ENCODE measurements at regions not wholly inside any gene's neighbourhood (a gene's known extent, or its start where the extent isn't known, plus 50 kb on each side); places are given as distances from the start of the nearest gene placed in this dataset.
"Not testable (repeated sequence)": the region's sequence is repeated elsewhere in the genome, so short reads cannot be mapped to it uniquely, and the experiment has no call there.

- DNase-seq (ENCODE audit: low read depth) = peak; percentile 43
Observed at GRCh38 chr14:89697281-89698060, 257.1 kb downstream of the EFCAB11 start.

- DNase-seq (ENCODE audit: low read depth) = no peak
Observed at GRCh38 chr14:89695846-89696245, 258.7 kb downstream of the EFCAB11 start.

DNA sequence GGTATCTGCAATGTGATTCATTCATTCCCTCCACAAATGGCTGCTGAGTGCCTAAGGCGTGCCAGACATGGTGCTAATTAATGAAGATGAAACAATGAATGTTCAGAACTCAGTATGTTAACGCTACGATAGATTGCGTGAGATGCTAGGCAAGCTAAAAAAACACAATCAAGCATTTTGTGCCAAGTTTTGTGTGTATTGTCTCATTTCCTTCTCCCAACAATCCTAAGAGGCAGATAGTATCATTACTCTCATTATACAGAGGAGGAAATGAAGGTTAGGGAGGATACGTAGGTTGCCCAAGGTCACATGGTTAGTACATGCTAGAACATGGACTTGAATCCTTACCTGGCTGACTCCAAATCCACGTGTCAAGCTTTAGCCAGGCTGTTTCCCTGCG, 264.4 kb downstream of the EFCAB11 start:
- DNase-seq (ENCODE audit: low read depth) = no peak

GRCh38 chr14:89689711-89690110, 264.8 kb downstream of the EFCAB11 start:
- not testable (repeated sequence) for DNase-seq (ENCODE audit: low read depth)

GRCh38 chr14:89688507-89689211, 265.9 kb downstream of the EFCAB11 start:
- no peak for DNase-seq (ENCODE audit: low read depth)

GRCh38 chr14:89687129-89687528, 267.4 kb downstream of the EFCAB11 start:
- DNase-seq (ENCODE audit: low read depth) = not testable (repeated sequence)

GRCh38 chr14:89684139-89684538, 267.1 kb upstream of the FOXN3 start:
- DNase-seq (ENCODE audit: low read depth) = no peak

DNA sequence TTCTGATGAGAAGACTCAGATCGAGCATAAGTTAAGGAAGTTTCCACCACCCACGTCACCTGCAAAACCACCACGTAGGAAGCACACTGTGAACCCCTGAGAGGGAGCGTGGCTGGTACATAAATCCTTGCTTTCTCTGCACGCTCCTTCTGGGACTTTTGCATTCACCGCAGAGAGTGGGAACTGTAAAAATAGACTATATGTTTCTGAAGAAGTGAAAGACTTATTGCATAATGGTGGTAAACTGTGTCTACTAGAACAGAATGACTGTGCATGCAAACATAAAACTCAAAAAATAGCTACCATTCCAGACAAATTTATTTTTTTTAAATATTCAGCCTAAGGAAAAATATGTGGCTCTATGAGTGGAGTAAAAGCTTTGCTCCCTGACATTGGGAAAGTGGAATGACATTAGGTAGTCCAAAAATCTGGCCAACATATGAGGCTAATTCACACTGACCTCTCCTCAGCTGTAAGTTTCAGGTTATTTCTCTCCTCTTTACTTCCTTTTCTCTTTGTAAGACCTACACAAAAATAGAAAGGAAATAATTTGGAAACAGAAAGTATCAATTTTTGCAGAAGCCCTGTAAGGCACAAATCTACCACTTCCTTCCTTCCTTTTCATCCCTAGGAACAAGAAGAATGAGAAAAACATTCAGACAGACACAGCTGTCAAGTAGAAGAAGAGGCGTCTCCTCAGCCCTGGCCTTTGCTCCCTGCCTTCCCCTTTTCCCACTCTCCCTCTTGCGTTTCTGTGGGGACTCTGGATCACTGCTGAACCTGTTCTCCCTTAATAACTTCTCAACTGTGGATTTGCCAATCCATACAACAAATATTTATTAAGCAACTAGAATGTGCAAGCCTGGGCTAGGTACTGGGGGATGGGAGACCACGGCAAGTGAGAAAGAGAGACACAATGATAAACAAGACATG, 264.3 kb upstream of the FOXN3 start:
- no peak for DNase-seq (ENCODE audit: low read depth)

- no peak for DNase-seq (ENCODE audit: low read depth)
Observed at GRCh38 chr14:89680156-89680555, 263.1 kb upstream of the FOXN3 start.

DNA sequence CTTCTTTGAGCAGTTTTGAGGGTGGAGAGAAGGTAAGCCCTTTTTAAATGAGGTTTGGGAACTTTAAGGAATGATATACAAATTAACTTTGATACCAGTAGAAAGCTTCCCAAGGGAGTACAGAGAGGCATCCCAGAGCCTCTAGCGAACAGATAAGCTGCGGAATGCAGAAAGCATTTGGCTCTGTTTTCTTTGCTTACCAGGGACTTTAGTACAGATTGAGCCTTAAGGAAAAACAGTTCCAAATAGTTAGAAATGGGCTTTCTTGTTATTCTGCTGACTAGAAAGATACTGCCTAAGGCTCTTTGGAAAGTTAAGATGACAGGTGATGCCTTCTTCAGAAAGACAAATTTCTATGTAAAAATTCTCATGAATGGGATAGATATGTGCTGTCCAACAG, 261.7 kb upstream of the FOXN3 start:
- DNase-seq (ENCODE audit: low read depth) = no peak

DNA sequence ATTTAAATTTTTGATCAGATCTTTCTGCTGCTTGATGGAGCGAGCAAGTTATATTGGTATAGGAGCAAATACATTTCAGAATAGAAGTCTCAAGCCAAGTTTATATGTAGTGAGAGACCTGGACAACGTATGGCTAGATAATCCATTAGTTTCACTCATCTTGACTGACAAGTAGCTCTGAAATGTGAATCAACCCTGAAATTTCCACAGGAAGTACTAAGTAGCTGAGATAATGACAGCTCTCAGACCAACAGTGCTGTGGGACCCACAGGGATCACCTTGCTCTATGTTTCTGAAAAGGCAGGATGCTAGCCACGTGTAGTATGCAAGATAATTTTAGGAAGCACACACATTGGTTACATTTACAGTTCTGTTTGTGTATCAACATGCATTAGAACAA, 258.6 kb upstream of the FOXN3 start:
- no peak for DNase-seq (ENCODE audit: low read depth)

DNA sequence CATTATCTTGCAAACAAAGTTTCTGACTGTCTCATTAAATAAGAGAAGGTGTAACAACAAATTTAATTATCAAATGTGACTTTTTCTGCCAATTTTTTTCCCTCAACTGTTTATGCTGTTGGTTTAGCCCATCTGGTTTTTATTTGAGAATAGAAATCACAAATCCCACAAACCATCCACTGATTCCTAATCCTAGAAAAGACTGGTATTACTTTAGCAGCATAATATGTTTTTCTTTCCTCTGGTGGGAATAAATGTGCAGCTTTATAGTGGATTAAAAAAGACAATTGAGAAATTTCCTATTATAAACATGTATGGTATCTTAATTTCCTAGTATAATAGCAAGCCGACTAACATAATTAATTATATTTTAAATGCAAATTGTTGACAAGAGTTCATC, 257.9 kb upstream of the FOXN3 start:
- no peak for DNase-seq (ENCODE audit: low read depth)

DNA sequence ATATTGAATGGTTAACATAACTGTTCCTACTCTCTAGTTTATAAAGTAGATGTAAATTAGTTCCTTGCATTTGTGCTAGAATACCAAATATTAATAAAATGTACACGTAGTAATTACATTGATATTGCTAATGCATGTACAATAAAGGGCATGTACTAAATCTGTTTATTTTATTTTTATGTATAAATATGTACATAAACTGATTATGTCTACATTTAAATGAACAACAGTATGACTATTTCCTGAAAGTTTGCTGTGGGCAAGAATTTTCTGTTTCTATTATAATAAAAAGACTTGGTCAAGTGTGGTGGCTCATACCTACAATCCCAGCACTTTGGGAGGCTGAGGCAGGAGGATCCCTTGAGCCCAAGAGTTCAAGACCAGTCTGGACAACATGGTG, 257.2 kb upstream of the FOXN3 start:
- DNase-seq (ENCODE audit: low read depth) = no peak

- DNase-seq (ENCODE audit: low read depth) = no peak
Observed at GRCh38 chr14:89673512-89674225, 256.6 kb upstream of the FOXN3 start.

GRCh38 chr14:89672636-89673511, 255.8 kb upstream of the FOXN3 start:
- no peak for DNase-seq (ENCODE audit: low read depth)

DNA sequence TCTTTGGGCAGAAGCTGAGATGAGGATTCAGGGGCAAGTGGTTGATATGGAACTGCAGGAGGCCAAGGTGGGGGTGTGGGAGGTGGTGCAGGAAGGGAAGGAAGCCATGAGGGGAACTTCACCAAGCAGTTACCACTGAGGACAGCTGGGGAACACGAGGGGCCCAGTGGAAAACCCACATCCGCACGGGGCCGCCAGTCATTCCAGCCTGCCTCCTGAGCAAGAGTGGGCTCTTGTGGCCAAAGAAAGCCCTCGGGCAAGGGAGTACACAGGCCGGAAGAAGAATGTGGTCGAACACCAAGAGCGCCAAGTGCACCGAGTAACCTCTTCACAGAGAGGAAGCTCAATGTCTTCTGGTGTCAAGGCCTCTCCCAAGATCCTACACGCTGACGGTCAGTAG, 252.2 kb upstream of the FOXN3 start:
- peak; percentile 45 for DNase-seq (ENCODE audit: low read depth)

DNA sequence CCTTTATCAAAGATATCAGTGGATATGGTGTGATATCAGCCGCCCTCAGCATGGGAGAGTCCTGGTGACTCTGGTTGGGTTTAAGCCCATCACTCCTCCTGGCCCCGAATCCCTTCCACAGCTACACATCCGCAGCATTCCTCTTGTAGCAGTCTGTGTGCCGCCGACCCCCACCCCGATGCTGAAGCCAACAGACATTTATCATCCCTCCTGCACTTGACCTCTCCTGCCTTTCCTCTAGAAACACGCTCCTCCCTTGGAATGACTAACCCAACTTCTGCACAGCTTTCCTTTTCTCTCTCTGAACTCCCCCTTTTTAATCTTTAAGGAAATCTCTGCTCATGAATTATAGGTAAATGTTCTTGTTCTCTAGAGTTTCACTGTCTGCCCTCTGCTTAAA, 250.9 kb upstream of the FOXN3 start:
- no peak for DNase-seq (ENCODE audit: low read depth)

- not testable (repeated sequence) for DNase-seq (ENCODE audit: low read depth)
Observed at GRCh38 chr14:89665300-89666081, 248.5 kb upstream of the FOXN3 start.

DNA sequence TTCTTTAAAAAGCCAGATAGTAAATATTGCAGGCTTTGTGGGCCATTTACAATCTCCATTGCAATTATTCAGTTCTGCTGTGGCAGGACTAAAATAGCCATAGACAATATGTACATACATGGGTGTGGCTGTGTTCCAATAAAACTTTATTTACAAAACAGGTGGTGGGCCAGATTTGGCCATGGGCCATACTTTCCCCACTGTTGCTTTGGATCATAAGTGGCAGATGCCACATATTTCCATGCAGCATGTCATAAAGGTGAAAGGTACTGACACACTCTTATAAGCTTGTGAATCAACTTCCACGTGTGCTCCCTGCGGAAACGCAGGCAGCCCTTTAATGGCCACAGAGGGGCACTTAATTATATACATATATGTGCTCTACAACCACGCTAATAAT, 244.4 kb upstream of the FOXN3 start:
- DNase-seq (ENCODE audit: low read depth) = no peak

DNA sequence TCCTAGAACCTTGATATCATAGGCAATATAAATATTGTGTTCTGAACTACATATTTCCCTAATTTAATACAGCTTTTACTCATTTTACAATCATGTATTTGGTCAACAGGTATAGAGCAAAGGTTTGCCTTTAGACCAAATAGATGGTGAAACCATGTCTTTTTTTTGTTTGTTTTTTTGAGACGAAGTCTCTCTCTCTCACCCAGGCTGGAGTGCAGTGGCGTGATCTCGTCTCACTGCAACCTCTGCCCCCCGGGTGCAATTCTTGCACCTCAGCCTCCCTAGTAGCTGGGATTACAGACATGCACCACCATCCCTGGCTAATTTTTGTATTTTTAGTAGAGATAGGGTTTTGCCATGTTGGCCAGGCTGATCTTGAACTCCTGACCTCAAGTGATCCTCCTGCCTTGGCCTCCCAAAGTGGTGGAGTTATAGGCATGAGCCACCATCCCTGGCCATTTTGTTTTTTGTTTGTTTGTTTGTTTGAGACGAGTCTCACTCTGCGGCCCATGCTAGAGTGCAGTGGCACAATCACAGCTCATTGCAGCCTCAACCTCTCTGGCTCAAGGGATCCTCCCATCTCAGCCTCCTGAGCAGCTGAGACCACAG, 243.7 kb upstream of the FOXN3 start:
- not testable (repeated sequence) for DNase-seq (ENCODE audit: low read depth)

Measured in CMK (cell line).